ENCODE measurements at regions not wholly inside any gene's neighbourhood (a gene's known extent, or its start where the extent isn't known, plus 50 kb on each side); places are given as distances from the start of the nearest gene placed in this dataset.
"Not testable (repeated sequence)": the region's sequence is repeated elsewhere in the genome, so short reads cannot be mapped to it uniquely, and the experiment has no call there.

DNA sequence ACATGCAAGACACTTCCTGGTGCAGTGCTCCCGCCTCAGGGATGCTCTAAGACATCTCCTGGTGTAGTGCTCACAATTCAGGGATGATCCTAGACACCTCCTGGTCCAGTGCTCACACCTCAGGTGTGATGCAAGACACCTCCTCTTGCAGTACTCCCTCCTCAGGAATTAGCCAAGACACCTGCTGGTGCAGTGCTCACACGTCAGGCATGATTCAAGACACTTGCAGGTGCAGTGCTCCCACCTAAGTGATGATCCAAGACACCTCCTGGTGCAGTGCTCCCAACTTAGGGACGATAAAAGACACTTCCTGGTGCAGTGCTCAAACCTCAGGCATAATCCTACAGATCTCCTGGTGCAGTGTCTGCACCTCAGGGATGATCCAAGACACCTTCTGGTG lies 117.0 kb downstream of the ASB1 start:
- TF ChIP-seq, protein P1, sequence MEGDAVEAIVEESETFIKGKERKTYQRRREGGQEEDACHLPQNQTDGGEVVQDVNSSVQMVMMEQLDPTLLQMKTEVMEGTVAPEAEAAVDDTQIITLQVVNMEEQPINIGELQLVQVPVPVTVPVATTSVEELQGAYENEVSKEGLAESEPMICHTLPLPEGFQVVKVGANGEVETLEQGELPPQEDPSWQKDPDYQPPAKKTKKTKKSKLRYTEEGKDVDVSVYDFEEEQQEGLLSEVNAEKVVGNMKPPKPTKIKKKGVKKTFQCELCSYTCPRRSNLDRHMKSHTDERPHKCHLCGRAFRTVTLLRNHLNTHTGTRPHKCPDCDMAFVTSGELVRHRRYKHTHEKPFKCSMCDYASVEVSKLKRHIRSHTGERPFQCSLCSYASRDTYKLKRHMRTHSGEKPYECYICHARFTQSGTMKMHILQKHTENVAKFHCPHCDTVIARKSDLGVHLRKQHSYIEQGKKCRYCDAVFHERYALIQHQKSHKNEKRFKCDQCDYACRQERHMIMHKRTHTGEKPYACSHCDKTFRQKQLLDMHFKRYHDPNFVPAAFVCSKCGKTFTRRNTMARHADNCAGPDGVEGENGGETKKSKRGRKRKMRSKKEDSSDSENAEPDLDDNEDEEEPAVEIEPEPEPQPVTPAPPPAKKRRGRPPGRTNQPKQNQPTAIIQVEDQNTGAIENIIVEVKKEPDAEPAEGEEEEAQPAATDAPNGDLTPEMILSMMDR (IDR thresholded peaks at IDR 0.05; ENCODE audit: borderline replicate concordance, extremely low read depth, low read length, poor library complexity, severe bottlenecking), result not testable (repeated sequence)
- TF ChIP-seq EZH2 (IDR thresholded peaks at IDR 0.05; ENCODE audit: borderline replicate concordance, low read depth, low read length, severe bottlenecking), result not testable (repeated sequence)

Data from DND-41 (cell line).